C4-2B (cell line): ENCODE measurements at regions not wholly inside any gene's neighbourhood (a gene's known extent, or its start where the extent isn't known, plus 50 kb on each side); places are given as distances from the start of the nearest gene placed in this dataset.

Experiments used
- H3K27ac ChIP-seq: fragments of 450-650 bp; 2 replicates; pipeline ENCODE4 v1.5.1; 2017
- CTCF ChIP-seq: fragments of 450-650 bp; conservative IDR thresholded peaks from 2 replicates; pipeline ENCODE4 v1.5.1; 2017; ENCODE audit warnings: mild to moderate bottlenecking
- ZFX ChIP-seq: fragments of 450-650 bp; IDR thresholded peaks from 2 replicates; pipeline ENCODE4 v1.6.1; 2017

GRCh38 chr5:88934439-88934838 is 51.5 kb upstream of the MEF2C start:
- TF ChIP-seq ZFX (no peak), CTCF (no peak)
- no peak overlapping the region for H3K27ac ChIP-seq
